ENCODE measurements at regions not wholly inside any gene's neighbourhood (a gene's known extent, or its start where the extent isn't known, plus 50 kb on each side); places are given as distances from the start of the nearest gene placed in this dataset.
A peak's percentile ranks its signal among the peaks of the same experiment; 100 is the strongest.

- DNase-seq (ENCODE audit: low read depth): no peak
Observed at GRCh38 chr3:76346690-76347089, 561.3 kb upstream of the ZNF717 start.

GRCh38 chr3:76349715-76350480, 564.5 kb upstream of the ZNF717 start:
- DNase-seq (ENCODE audit: low read depth): no peak

- DNase-seq (ENCODE audit: low read depth): no peak
Observed at GRCh38 chr3:76352051-76352450, 566.7 kb upstream of the ZNF717 start.

- no peak for DNase-seq (ENCODE audit: low read depth)
Observed at GRCh38 chr3:76352511-76353284, 567.3 kb upstream of the ZNF717 start.

- DNase-seq (ENCODE audit: low read depth): no peak
Observed at GRCh38 chr3:76353683-76354082, 568.3 kb upstream of the ZNF717 start.

DNA sequence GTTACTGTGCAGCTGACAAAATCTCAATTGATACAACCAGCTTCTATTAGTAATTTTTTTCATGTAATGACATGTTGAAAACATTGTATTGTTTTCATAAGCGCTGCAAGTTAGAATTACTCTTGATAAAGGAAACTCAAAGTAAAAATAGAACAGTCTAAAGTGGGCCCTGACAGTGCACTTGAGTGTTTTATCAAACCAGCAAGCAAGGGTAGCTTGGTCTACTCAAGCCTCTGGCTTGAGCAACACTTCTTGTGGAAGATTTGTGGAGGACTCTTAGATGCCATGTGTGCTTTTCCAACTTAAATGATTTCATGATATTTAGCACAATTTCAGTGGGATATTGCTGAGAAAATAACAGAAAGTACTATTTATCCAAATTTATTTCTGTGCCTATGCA, 575.7 kb upstream of the ZNF717 start:
- no peak for DNase-seq (ENCODE audit: low read depth)

DNA sequence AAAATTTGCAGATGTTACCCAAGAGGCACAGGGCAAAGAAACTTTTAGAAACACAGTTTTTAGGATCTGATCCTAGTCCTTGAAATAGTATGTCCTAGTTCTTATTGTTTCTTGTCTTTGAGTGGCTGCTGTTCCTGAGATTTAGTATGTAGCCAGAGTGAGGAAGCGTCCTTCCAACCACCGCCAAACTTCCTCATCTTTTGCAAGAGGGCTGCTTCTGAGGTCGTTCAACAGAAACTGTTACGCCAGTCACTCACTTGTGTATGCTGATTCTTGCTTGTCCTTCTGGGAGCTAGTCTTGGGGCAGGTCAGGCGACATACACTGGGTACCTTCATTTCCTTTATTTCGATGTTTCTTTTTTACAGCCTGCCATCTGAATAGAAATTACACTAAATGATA, 577.3 kb upstream of the ZNF717 start:
- DNase-seq (ENCODE audit: low read depth): no peak

DNA sequence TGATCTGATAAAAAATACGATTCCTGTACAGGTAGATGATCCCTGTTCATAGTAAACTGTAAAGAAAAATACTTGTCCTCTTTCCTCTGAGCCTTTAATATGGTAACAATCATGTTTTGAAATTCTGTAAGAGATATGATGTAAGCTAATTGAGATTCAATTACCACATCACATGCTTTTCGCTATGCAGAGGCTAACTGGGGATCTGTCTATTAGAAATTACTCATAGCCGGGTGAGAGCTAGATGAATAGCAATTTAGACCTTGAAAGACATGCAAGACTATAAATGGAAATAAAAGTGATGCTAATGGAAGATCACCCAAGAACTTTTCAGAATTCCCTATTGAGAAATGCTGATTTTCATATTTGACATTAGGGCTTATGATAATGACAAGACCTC, 579.9 kb upstream of the ZNF717 start:
- peak; percentile 41 for DNase-seq (ENCODE audit: low read depth)

DNA sequence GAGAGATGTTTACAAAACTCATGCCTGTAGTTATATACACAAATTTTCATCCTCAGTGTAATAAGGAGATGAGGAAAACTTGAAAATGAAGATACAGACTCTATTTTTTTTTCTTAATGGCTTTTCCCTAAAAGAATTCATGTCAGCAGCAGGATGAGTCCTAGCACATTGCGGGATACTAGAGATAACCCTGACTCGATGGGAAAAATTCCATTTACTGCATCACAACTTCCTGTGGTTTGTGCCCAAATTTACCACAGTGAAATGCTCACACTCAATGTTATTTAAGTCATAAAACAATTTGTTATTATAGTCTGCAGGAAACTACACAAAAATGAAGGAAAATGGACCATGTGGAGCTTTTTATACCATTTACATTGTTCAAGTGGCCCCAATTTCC, 581.9 kb upstream of the ZNF717 start:
- DNase-seq (ENCODE audit: low read depth): peak; percentile 78

DNA sequence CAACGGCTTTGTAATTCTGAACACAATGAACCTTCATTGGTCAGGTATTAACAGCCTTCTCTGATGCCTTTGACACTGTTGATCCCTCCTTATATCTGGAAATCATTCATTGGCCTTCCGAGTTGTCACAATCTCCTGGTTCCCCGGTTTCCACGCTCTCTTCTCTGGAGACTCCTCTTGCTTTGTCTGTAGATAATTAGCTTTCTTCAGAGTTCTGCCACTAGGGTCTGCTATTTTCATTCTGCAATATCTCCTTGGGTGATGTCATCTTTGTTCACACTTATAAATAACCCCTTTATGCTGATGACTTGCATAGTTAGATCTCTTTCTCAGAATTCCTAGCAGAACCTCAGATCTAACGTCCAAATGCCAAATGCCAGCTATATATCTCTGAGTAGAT, 583.8 kb upstream of the ZNF717 start:
- peak; percentile 60 for DNase-seq (ENCODE audit: low read depth)

DNA sequence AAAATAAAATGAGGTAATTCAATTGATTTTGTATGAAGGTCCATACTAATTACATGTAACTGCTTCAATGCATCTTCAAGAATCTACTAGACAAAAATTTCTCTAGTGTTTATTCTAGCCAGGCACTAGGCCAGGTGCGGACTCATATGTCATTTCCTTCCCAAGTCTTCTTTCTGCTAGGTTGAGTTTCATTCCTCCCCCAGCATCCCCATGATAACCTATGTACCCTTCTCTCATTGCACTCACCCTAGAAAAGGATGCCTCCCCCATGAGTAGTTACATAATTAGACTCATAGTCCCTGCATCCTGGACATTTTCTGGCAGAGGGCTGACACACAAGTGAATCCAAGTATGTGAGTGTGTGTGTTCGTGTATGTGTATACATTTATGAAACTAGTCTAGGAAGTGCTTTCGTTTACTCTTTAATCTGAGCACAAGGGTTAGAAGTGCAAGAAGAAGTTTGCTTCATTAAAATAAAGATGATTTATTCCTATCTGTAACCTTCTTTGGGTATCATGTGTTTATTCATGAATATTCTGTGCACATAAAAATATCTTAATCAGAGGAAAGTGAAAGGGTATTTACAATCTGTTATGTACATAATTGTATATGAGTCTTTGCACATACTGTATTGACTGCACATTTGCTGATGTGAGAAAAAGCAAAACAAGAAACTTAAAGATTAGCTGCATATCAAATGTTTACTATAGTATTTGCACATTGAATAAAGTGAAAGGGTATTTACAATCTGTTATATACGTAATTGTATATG, 585.6 kb upstream of the ZNF717 start:
- peak; percentile 15 for DNase-seq (ENCODE audit: low read depth)

DNA sequence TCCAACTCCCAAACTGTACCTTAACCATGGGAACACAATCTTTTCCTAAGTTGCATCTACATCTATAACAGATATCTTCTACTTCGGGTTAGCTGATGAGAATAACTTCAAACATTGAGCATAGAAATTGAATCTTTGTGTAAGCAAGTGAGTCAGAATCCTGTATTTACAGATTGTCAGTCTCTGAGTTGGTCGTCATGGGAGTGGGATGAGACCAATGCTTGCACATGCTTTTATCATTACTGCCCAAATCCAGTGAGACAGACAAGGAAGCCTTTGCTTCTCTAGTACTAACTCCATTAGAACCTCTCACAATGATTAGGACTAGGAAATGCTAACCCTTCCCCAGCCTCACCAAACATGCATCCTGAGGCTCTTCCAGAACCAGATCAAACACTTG, 587.1 kb upstream of the ZNF717 start:
- no peak for DNase-seq (ENCODE audit: low read depth)

DNA sequence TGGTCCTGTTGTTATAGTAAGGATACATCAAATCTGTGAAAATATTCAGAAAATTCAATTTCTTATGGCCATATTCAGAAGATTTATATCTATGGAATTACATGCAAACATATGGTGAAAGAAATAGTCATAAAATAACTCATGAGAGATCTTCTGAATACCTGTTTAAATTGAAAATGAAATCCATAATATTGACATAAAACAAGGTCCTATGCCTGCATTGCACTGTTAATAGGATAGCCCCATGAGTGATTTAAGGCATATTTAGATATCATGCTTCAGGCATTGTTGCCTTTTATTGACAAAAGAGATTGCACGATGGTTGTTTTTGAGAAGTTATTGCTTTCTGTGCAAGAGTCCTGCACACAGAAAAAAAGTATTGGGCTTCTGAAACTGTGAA, 591.7 kb upstream of the ZNF717 start:
- no peak for DNase-seq (ENCODE audit: low read depth)

DNA sequence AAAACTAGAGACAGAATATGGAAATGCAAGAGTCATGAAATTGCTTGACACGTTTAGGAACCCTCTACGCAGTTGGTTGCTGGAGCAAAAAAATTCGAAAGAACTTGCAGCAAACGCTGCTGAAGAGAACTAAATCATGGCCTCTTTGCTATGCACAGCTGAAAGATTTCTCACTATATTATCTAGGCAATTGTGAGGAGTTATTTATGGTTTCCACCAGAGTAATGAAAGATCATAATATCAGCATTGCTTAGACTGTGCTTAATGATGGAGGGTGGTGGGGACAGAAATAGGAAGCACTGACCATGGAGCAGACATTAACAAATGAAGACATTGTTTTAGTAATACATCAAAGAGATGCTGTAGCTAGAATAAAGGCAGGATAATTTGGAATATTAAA, 593.4 kb upstream of the ZNF717 start:
- no peak for DNase-seq (ENCODE audit: low read depth)

DNA sequence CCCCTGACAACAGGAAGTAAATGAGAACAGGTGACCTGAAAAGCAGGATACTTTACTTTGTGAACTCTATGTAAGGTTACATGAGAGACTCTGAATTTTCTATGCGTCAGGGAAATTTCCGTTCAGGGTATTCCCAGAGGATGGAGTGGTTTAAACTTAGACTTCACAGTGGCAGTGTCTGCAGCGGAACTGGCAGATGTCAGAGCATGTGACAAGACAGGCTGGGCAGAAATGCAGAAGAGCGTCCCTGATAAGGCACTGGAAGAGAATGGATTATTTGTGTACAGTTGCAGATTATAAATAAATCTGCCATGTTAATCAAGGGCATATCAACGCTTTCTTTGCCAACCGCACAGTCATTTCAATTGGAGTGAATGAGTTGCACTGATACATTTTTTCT, 598.4 kb upstream of the ZNF717 start:
- DNase-seq (ENCODE audit: low read depth): no peak

DNA sequence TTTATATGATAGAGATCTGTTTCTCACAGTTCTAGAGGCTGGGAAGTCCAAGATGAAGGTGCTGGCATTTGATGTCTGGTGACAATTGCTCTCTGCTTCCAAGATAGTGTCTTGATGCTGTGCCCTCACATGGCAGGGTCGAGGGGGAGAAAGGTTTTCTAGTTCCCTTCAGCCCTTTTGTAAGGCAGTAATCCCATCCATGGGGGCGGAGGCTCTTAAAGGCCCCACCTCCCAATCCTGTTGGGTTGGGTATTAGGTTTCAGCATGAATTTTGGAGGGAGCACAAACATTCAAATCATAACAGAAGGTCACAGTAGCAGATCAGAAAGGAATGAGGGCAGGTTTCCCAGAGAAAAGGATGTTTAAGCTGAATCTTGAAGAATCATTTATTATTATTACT, 601.7 kb upstream of the ZNF717 start:
- DNase-seq (ENCODE audit: low read depth): no peak

DNA sequence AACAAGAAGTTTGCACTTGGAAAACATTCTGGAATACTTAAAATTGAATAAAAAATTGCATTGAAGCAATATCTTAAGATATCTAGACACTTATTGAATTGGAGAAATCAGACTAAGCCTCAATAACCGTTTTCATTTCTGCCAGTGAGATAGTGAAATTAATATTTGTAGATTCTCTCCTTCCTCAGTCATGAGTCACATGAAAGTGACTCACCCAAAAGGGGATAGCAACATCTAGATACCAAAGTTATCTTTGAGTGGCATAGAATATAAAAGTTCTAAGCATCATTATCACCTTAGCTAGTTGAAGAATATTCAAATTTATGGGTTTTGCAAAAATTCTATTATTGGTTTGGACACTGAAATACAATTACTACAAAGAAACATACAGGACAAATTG, 614.8 kb upstream of the ZNF717 start:
- DNase-seq (ENCODE audit: low read depth): peak; percentile 37

- peak; percentile 3 for DNase-seq (ENCODE audit: low read depth)
Observed at GRCh38 chr3:76402926-76403325, 617.6 kb upstream of the ZNF717 start.

DNA sequence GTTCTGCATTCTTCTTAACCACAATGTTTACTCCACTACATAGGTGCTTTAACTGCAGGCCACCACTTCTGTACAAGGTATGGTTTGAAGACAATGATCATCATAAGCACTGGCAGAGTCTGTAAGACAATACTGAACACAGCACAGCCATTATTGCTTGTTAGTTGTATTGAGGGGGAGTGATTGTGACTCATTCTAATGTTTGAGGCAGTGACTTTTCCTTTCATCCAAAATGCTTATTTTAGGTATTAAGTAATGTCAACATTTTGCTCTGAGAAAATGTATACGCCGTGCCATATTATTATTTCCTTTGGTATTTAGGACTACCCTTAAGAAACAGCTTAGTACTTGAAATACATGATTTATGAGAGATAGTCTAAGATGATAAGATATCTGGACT, 618.2 kb upstream of the ZNF717 start:
- DNase-seq (ENCODE audit: low read depth): peak; percentile 81

- peak; percentile 46 for DNase-seq (ENCODE audit: low read depth)
Observed at GRCh38 chr3:76405196-76405595, 619.8 kb upstream of the ZNF717 start.

- no peak for DNase-seq (ENCODE audit: low read depth)
Observed at GRCh38 chr3:76410762-76411281, 625.5 kb upstream of the ZNF717 start.

- no peak for DNase-seq (ENCODE audit: low read depth)
Observed at GRCh38 chr3:76415384-76415783, 624.5 kb upstream of the ROBO2 start.
